Femur (tissue), 1 donor: ENCODE measurements at regions not wholly inside any gene's neighbourhood (a gene's known extent, or its start where the extent isn't known, plus 50 kb on each side); places are given as distances from the start of the nearest gene placed in this dataset.

ENCODE experiments used
- DNase-seq: peaks from one replicate; pipeline ENCODE4 v3.0.0-alpha.2; 2017

GRCh38 chr10:131844529-131845084 is 56.2 kb upstream of the PPP2R2D start:
- DNase-seq: no peak

GRCh38 chr10:131845505-131846239 is 55.1 kb upstream of the PPP2R2D start:
- no peak for DNase-seq

GRCh38 chr10:131846240-131847101 is 54.3 kb upstream of the PPP2R2D start:
- DNase-seq: no peak

GRCh38 chr10:131847241-131847783 is 53.5 kb upstream of the PPP2R2D start:
- no peak for DNase-seq

- DNase-seq: no peak
Observed at GRCh38 chr10:131848296-131848695, 52.5 kb upstream of the PPP2R2D start.

- DNase-seq: no peak
Observed at GRCh38 chr10:131848741-131849590, 51.8 kb upstream of the PPP2R2D start.

- no peak for DNase-seq
Observed at GRCh38 chr10:131849591-131850382, 51.0 kb upstream of the PPP2R2D start.

GRCh38 chr10:131850383-131850870 is 50.4 kb upstream of the PPP2R2D start:
- DNase-seq: no peak
